ENCODE measurements at regions not wholly inside any gene's neighbourhood (a gene's known extent, or its start where the extent isn't known, plus 50 kb on each side); places are given as distances from the start of the nearest gene placed in this dataset.

DNA sequence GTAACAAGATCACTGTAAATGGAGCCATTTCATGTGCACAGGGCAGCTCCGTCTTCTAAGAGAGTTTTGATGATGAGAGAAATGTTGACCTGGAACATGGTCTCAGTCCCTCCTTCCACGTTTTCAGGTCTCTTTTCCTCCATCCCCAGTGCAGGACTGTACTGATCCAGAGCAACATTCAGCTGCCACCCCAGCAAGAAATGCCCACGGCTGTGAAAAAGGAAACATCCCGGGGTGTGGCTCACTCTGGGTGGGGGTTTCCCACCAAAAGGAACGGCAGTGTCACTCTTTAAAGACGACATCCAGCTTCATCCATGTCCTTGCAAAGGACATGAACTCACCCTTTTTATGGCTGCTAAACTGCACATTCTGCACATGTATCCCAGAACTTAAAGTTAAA lies 92.6 kb downstream of the ERMARD start:
- TF ChIP-seq CTCF (IDR thresholded peaks at IDR 0.05) (no peak), POLR2A (IDR thresholded peaks at IDR 0.05) (no peak), EP300 (IDR thresholded peaks at IDR 0.05) (no peak), POLR2AphosphoS5 (IDR thresholded peaks at IDR 0.05) (no peak)

All from upper lobe of left lung (tissue), 4 donors.